HPDE6-E6E7 (cell line): ENCODE measurements at regions not wholly inside any gene's neighbourhood (a gene's known extent, or its start where the extent isn't known, plus 50 kb on each side); places are given as distances from the start of the nearest gene placed in this dataset.

ENCODE experiments used
- DNase-seq: peaks from one replicate; pipeline ENCODE4 v3.0.0; 2011; ENCODE audit warnings: missing footprints; ENCODE audit errors: extremely low spot score

DNA sequence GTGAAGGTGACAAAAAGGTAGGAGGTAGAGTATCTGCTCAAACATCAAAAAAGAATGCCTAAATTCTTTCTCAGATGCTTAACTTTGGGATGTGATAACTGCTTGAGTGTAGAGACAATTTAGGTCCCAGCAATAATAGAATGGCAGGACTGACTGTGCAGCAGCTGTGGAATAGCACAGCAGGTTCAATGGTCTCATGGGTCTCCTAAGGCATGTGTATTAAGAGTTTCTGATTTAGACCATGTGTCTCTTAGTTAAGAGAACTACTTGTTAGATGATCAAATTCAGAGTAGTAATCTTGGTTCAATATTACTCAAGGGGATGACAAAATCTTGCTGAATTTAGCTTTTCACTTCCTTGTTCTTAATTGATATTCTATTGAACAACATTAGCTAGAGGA lies 72.0 kb downstream of the ALX1 start:
- DNase-seq, result no peak

DNA sequence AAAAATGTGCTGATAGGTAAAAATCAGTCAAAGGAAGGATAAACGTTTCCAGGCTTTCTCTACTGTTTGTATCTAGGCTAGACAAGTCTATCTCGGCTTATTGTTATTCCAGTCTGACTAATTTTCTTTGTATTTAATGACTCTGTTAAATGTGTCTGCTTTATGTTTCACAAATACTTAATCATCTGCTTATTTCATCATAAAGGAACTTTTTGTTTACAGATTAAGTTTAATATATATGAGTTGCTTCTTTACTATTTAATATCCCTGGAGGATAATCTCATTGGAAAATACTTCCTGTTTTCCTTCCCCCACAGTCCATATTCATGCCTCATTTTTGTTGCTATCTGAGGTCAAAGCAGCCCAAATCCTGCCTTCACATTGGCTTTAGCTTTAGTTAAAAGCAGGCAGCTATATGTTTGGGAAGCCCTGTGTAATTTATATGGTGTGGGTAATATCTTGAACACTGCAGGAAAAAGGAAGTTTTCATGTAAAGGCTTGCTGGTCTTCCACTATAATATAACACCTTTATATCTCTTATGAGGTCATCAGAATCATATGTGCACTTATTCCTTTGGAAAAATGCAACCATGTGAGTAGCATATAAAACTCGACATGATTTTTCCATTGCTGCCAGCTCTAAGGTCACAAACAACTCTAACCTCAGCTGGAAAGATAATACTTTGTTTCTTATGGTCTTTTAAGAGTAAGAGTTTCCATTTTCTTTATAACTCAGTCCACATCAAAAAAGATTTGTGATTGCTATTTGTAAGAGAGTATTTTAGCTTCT lies 76.8 kb downstream of the ALX1 start:
- DNase-seq, result no peak

DNA sequence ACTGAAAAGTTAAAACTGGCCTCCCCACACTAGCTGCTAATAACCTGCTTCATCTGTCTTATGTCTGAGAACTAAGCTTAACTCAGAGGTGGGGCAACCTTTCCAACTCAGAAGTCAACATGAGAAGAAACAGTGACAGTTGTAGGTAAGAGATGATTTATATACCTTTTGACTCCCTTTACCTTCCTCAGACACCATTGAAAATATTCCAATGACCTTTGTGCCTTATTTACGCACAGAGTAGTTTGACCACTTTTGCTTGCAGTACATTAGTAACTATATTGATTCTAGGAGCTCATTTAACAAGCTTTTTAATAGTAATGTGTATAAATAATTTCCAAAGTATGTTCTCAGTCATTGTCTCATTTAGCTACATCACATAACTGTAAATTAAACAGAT lies 77.6 kb downstream of the ALX1 start:
- no peak for DNase-seq

DNA sequence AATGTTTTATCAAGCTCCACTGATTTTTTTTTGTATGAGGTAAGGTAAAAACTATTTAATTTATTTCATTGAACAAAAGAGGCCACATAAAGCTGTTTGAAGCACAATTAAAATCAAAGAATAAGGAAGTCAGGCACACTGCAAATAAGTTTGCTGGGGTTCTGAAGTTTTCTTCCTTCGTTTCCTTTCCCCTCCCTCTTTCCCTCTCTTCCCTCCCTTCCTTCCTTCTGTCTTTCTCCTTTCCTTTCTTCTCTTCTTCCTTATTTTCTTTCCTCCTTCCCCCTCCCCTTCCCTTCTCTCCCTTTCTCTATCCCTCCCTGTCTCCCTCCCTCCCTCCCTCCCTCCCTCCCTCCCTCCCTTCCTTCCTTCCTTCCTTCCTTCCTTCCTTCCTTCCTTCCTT lies 78.7 kb downstream of the ALX1 start:
- DNase-seq, result no peak

DNA sequence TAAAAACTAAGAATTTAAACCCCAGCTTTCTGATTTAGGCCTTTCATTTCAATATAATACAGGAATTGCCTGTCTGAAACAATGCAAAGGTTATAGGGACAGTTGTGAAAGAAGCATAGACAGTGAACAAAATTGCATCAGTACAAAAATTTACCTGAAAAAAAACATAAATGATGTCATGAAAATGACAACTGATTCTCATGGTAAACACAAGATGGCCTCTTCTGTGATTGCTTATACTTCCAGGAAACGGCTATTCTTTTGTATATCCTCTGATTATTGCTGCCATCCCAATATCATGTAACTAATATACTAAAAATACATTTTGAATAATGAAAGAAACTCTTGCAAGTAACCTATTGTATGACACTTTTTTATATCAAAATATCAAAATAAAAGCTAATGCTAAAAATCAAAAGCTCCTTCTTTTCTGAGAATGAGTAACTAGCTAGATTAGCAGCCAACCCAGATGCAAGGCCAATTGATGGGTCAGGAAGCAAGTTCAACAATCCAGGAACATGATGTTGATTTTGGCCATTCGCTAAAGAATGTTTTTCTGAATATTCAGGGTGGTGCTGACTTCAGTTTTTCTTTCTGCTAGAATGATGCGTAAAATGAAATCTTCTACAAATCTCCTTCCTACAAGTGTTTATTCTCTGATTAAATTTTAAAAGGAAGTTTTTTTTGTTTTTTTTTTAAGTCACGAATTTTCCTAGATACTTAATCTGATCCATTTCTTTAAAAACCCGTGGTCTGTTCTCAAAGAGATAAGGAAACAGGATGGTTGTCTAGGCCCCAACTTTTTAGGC lies 83.6 kb downstream of the ALX1 start:
- no peak for DNase-seq

DNA sequence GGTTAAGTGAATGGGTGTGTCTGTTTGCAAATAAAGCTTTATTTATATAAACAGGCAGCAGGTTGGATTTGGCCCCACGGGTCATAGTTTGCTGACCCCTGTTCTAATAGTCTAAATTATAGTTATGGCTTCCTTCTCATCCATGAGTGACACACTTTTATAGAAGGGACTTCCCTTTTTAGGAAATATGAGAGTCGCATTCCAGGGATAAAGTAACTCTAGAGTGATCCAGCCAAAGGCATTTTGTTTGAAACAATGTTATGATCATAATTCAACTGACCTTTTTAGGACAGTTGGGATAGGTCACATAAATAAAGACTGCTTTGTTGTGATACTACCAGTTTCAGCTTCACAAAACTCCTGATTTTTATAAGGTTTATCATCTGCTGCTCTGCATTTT lies 87.9 kb downstream of the ALX1 start:
- DNase-seq, result no peak

DNA sequence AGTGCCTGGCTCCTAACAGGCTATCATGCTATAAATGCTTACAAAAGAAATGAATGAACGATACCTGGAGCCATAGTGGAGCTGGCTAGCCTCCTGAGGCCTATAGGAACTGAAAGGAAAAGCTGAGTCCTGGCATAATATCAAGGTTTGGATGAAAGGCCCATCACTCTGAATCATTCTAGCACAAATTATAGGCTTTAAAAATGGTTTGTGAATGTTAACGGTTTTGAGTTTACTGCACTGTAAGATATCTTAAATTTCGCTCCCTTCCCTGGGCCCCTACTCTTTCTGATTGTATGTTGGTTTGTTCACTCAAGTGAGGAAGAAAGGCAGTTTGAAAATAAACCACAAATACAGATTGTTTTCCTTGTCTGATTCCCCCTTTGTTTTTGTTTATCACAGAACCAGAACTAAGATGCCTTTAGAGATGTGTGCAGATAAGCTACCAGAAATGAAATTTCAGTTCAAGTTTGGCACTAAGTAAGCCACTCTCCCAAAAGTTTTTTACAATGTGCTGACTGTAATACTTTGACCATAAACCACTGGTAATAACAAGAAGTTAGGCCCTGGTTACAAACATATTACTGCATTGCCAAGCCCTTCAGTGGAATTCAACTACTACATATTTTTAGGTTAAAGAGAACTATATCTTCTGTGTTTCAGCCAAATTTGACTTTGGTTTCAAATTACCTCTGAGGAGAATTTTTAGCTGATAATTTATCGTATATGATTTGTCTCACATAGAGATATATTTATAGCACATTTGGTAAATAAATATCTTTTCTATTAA lies 89.5 kb downstream of the ALX1 start:
- DNase-seq, result no peak

DNA sequence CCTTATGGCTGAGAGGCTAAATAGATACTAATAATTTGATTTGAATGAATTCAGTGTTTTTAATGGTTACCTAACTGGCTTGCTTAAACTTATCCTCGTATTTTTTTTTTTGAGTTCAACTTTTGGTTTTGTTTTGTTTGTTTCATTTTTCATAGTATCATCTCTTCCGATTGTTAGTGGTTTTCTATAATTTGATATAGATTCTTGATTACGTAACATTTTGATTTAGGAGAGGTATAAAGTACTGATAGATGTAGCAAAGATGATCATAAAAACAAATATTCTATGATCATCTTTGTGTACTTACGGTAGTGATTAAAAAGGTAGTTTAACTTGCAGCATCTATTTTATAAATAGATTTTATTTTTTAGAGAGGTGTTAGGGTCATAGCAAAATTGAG lies 93.0 kb downstream of the ALX1 start:
- DNase-seq, result no peak

DNA sequence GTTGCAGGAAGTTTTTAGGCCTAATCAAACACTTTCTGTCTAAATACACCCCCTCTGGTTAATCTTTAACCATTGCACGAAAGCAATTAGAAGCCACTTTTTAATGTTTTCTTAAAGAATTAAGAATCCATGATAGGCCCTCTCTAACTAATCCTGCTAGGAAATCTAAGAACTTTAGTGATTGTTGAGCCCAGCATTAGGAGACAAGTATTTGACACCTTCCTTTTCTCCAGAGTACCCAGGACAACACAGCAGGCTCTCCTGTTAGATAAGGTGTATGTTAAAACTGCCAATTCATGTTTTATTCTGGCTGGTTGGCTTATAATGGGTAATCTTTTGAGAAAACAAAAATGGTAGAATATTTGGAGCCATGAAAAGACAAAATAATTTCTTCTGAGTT lies 95.0 kb downstream of the ALX1 start:
- DNase-seq, result no peak

DNA sequence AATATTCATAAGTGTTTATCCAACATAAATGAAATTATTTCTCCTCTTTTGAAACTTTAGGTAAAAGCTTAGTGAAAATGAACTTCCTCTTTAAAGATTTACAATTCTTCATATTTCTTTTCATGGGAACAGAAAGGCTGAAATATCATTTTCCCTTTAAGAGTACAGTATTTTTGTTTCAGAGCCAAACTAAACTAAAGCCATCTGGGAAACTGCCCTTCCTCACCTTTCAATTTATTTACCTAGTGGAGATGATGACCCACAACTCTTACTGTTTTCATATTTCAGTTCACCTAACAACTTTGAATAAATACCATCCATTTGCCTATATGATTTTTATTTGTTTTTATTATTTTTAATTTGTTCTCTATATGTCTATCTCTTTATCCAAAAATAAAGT lies 105.4 kb downstream of the ALX1 start:
- no peak for DNase-seq

DNA sequence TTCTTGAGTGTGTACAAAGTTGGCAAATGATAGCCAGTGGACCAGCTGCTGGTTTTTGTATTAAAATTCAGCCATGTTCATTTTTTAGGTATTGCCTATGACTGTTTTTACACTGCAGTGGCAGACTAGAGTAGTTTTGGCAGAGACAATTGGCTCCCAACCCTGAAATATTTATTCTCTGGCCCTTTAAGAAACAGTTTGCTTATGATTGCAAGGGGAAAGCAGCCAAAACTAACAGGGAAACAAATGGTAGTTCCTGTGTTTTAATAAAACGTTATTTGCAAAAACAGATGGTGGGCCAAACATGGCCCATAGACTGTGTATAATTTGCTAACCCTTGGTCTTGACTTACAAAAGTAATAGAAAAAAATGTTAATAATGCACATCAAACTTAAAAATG lies 110.2 kb downstream of the ALX1 start:
- no peak for DNase-seq

DNA sequence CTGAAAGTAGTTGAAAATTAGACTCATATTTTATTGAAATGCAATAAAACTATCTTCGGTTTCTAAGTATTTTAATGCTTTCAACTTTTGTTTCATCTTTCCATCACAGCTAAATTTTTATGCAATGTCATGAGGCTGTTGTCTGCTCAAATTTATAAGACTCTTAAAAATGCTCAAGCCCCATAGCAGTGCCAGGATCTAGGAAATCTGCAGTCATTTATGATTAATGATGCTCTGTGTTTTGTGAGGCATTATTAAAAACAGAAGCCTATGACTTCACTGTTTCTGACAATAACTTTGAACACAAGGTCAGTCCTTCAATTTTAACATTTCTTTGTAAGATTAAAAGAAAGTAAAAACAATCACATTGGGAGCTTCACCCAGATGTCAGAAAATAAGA lies 112.5 kb downstream of the ALX1 start:
- no peak for DNase-seq

DNA sequence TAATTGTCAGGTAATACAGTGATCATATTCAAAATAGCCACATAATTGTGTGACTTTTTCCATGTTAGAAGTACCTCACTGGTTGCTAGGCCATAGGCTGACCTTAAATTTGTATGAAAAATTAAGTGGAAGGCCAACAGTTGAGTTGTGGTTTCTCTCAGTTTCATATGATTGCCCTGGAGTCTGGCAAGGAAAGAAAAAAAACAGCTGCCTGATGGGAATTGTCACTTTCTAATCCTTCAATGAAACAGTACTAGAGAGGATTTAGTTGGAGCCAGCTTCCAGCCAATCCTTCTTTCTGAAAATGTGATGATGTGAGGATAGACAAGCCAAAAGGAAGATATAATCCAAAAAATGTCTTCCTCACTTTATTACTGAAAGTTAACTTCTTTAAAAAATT lies 113.6 kb downstream of the ALX1 start:
- DNase-seq, result no peak

DNA sequence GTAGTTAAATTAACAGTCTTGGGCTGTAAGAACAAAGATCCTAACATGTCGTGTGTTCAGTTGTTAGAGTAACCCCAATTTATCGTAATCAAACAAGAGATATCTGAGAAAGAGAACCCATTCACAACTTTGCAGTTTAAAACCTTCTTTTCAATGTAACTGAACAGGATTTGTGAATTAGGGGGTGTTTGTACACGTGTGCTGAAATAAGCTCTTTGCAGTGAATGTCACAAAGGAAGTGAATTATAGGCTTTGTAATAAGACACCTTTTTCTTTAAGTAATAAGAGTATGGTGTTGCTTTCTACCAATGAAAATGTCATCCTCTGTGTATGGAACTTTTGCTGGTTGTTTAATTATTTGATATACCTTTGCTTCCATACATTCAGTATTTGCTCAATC lies 114.0 kb downstream of the ALX1 start:
- DNase-seq, result no peak

DNA sequence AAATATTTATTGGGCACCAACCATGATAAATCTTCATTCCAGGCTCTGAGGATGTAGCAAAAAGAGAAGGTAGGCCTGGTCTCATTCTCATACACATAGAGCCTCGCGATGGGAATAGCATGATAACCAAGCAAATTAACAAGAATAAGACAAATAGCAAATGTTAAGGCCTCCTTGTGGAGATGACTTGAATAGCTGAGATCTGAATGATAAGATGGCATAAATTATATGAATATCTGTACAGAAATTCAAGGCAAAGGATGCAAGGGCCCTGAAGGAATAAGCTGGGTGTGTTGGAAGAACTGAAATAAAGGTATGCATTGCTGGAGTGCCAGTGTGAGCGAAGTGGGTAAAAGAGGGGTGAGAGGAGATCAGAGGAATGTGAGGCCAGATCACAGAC lies 114.8 kb downstream of the ALX1 start:
- no peak for DNase-seq

DNA sequence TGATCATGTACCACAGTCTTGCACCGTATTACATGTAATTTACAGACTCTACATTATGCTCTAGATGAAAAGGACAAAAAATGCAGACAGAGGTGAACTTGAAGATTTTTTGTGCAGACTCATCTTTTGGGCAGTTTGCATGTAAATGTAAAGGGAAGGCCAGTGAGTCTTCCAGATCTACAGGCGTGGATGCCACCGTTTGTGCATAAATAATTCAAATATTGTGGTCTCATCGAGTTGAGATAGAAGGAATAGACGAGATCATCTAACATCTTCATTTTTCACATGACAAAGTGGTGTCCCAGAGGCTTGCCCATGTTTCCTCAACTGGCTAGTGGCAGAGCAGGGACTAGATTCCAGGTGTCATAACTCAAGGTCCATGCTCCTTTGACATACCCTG lies 125.2 kb downstream of the ALX1 start:
- no peak for DNase-seq

DNA sequence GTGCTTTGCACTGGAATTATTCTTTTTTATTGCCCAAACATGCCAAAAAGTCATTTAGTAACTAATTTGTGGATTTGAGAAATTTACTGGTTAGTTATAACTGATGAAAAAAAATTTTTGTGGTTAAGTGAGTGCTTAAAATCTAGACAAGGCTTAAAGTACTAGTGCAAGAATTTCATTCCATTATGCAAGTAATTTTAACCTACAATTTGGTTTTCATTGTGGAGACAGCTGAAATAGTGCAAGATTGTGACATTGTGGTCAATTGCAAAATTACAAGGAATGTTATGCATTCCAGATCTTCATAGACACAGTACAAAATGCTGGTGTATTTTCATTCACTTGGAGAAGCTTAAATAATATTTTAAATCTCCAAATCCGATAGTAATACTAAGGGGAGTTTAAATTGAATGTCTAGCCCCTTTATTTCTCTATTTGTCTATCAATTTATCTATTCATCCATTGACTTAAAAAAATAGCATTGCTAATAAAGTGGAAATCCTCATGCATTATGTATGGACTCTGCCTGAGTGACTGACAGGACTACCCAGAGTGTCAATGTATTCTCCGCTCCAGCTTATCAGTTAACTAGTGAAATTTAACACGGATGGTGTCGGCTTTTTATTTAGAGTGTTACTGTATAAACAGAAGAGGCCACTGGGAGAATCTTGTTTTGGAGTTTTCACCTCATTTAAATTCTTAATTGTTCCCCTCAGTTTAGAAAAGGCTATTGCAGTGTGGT lies 125.9 kb downstream of the ALX1 start:
- no peak for DNase-seq

DNA sequence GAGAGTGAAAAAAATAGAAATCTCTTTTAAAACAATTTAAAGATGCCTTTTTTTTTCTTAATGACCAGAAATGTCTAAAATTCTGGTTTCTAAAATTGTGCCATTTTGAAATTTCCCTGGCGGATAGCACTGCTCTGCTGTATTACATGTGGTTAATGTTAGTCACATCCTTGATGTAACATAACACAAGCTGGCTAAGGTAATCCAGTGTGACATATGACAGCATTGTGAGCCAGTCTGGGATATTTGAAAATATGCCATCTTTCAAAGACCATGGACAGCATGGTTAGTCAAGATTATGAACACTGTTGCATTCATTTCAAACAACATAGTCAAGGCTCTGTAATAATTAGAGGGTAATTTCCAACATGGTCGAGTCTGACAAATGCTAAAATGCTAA lies 133.2 kb downstream of the ALX1 start:
- DNase-seq, result no peak

DNA sequence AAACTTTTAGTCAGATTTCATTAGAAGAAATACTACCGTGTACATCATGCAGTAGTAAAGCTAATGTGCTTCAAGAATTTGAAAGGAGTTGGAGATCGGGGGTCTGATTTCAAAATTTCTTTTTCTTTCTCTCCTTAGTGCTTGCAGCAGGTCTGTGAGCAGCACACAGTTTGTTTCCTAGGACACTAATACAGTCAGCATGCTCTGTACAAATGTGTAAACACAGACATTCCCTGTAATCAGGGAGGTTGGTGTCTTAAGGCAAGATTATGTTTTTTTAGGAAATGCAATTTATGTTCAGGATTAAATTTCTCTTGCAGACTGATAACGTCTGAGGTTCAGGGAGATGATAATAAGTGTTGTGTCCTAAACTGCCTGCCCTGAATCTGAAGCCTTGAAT lies 142.7 kb downstream of the ALX1 start:
- no peak for DNase-seq

DNA sequence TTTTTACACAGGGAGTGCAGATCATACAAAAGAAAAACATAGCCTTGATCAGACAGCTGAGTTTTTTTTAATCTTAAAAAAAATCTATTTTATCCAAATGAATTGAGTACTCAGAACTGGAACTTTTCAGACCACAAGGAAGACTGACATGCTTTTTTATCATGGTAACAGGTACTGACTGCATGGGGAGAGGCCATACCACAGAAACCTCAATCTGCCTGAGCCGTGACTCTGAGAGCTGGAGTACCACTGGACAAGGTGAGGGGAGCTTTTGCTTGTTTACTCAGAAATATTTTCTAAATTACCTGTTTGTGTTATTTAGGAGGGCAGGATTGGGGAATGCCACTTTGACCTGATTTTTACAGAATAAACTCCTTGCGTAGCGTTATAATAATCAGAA lies 143.9 kb downstream of the ALX1 start:
- DNase-seq, result no peak

DNA sequence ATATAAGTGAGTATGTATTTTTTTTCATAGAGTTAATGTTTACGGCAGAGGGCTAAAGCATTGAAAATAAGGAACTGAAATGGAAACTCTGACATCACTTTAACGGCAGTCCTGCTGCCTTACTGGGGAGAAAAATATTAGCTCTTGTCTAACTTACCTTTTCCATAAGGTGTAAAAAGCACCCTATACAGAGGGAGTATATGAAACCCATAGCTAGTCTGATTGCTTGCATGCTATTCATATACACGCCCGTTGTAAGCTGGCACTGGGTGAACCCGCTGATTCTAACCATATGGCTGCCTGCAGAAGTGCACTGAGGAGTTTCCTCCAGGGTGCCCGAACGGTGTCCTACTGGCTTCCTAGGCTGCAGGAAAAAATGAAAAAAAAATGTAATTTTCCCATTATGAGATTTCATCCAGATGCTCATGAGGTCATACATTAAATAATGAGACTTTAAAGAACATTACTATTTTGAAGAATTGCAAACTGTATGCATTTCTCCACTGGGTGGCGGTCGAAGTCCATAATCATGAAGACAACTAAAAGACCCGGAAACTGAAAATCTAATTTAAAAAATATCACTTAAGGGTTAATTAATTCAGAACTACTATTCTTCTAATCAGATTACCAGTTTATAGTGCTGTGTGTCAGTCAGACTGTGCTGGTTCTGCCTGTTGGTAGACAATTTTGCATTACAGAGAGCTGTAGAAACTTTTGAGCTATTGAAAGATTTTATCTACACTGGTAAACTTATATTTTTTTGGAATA lies 144.7 kb downstream of the ALX1 start:
- DNase-seq, result no peak
